Mesothelial cell of epicardium (in vitro differentiated cells): ENCODE measurements at regions not wholly inside any gene's neighbourhood (a gene's known extent, or its start where the extent isn't known, plus 50 kb on each side); places are given as distances from the start of the nearest gene placed in this dataset.

Experiments
- DNase-seq, 2 experiments: peaks; one replicate each; pipeline ENCODE4 v3.0.0; 2021; ENCODE audit warnings: low spot score in 2 of 2; ENCODE audit not compliant: unreplicated experiment in 2 of 2
- H3K27ac Mint-ChIP-seq: 2 replicates; pipeline ENCODE4 v1.8.0; 2021; ENCODE audit warnings: mixed read lengths
- H3K27me3 Mint-ChIP-seq: 2 replicates; pipeline ENCODE4 v1.8.0; 2021; ENCODE audit warnings: low read depth, mixed read lengths
- H3K36me3 Mint-ChIP-seq: 2 replicates; pipeline ENCODE4 v1.8.0; 2021; ENCODE audit warnings: mixed read lengths
- H3K4me1 Mint-ChIP-seq: 2 replicates; pipeline ENCODE4 v1.8.0; 2021; ENCODE audit warnings: mixed read lengths
- H3K4me3 Mint-ChIP-seq: 2 replicates; pipeline ENCODE4 v1.8.0; 2021; ENCODE audit warnings: mild to moderate bottlenecking, moderate library complexity, mixed read lengths
- H3K9me3 Mint-ChIP-seq: 2 replicates; pipeline ENCODE4 v1.8.0; 2021; ENCODE audit warnings: mixed read lengths
- TF ChIP-seq, protein P1 (sequence below): fragments of 200-600 bp; sonication (generic); IDR thresholded peaks from one replicate; pipeline ENCODE4 v1.5.0; 2021; ENCODE audit warnings: antibody characterized with exemption; ENCODE audit not compliant: unreplicated experiment

GRCh38 chr1:118243269-118243668, 58.2 kb upstream of the SPAG17 start:
- Mint-ChIP-seq H3K27me3 (no peaks in the 10 kb centered on the region), H3K4me1 (peaks cover 15% of the 10 kb centered on the region), H3K36me3 (no peaks in the 10 kb centered on the region), H3K9me3 (peaks cover 16% of the 10 kb centered on the region), H3K27ac (no peak overlapping the region), H3K4me3 (no peak overlapping the region)
- TF ChIP-seq, protein P1, sequence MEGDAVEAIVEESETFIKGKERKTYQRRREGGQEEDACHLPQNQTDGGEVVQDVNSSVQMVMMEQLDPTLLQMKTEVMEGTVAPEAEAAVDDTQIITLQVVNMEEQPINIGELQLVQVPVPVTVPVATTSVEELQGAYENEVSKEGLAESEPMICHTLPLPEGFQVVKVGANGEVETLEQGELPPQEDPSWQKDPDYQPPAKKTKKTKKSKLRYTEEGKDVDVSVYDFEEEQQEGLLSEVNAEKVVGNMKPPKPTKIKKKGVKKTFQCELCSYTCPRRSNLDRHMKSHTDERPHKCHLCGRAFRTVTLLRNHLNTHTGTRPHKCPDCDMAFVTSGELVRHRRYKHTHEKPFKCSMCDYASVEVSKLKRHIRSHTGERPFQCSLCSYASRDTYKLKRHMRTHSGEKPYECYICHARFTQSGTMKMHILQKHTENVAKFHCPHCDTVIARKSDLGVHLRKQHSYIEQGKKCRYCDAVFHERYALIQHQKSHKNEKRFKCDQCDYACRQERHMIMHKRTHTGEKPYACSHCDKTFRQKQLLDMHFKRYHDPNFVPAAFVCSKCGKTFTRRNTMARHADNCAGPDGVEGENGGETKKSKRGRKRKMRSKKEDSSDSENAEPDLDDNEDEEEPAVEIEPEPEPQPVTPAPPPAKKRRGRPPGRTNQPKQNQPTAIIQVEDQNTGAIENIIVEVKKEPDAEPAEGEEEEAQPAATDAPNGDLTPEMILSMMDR: no peak
- DNase-seq: no peak
